ENCODE measurements at regions not wholly inside any gene's neighbourhood (a gene's known extent, or its start where the extent isn't known, plus 50 kb on each side); places are given as distances from the start of the nearest gene placed in this dataset.

- H4K20me1 ChIP-seq (ENCODE audit: insufficient read depth) = no peaks in the 10 kb centered on the region
- no peak for TF ChIP-seq NRF1 (IDR thresholded peaks at IDR 0.05; ENCODE audit: low read depth, low read length)
- TF ChIP-seq FOXJ3 (CRISPR knock-in tag; IDR thresholded peaks at IDR 0.05) = no peak
- no peak for TF ChIP-seq RFX5 (IDR thresholded peaks at IDR 0.05; ENCODE audit: low read length)
- CTCF ChIA-PET = no interaction called here
- no peaks in the 10 kb centered on the region for H3K4me1 ChIP-seq (ENCODE audit: control insufficient read depth in 1 of 2, insufficient read depth in 2 of 2, low read depth in 1 of 2, low read length in 1 of 2)
- H2AFZ ChIP-seq (ENCODE audit: low read depth) = no peak overlapping the region
- H3K4me3 ChIP-seq (ENCODE audit: low read depth in 2 of 2, low read length in 1 of 2) = no peak overlapping the region
- H3K9ac ChIP-seq = no peak overlapping the region
- H3K4me2 ChIP-seq = no peak overlapping the region
- POLR2A ChIA-PET = no interaction called here
- H3K27me3 ChIP-seq (ENCODE audit: insufficient read depth) = no peaks in the 10 kb centered on the region; the same call in 1 of the 2 replicates
- H3K36me3 ChIP-seq (replicated peaks in 1 of 2; ENCODE audit: control insufficient read depth in 1 of 2, insufficient read depth in 2 of 2, low read length in 1 of 2) = no peaks in the 10 kb centered on the region
- no peak for DNase-seq
- H3K9me2 ChIP-seq = no peaks in the 10 kb centered on the region
- no peaks in the 10 kb centered on the region for H3F3A ChIP-seq (replicated peaks; ENCODE audit: insufficient read depth)
- 5% methylated on average over 15 of the region's 15 CpGs for WGBS (ENCODE audit: low lambda C conversion rate)
- H3K27ac ChIP-seq (ENCODE audit: low read depth in 2 of 2, low read length in 1 of 2) = no peak overlapping the region
- no peaks in the 10 kb centered on the region for H3K9me3 ChIP-seq
- no peaks in the 10 kb centered on the region for H3K79me2 ChIP-seq (ENCODE audit: insufficient read depth)
Measured at GRCh38 chr13:111926501-111927180, 140.3 kb upstream of the SOX1 start.

- Histone ChIP-seq H3K9me2 (no peaks in the 10 kb centered on the region), H3K4me2 (no peak overlapping the region), H2AFZ (ENCODE audit: low read depth) (no peak overlapping the region), H4K20me1 (ENCODE audit: insufficient read depth) (no peaks in the 10 kb centered on the region), H3K4me1 (ENCODE audit: control insufficient read depth in 1 of 2, insufficient read depth in 2 of 2, low read depth in 1 of 2, low read length in 1 of 2) (no peaks in the 10 kb centered on the region), H3K36me3 (replicated peaks in 1 of 2; ENCODE audit: control insufficient read depth in 1 of 2, insufficient read depth in 2 of 2, low read length in 1 of 2) (no peaks in the 10 kb centered on the region), H3K9me3 (no peaks in the 10 kb centered on the region), H3K27me3 (ENCODE audit: insufficient read depth) (no peaks in the 10 kb centered on the region; the same call in 1 of the 2 replicates), H3F3A (replicated peaks; ENCODE audit: insufficient read depth) (no peaks in the 10 kb centered on the region), H3K4me3 (ENCODE audit: low read depth in 2 of 2, low read length in 1 of 2) (no peak overlapping the region), H3K9ac (no peak overlapping the region), H3K27ac (ENCODE audit: low read depth in 2 of 2, low read length in 1 of 2) (no peak overlapping the region), H3K79me2 (ENCODE audit: insufficient read depth) (no peaks in the 10 kb centered on the region)
- WGBS (ENCODE audit: low lambda C conversion rate) = 33% methylated on average over 9 of the region's 12 CpGs
- CTCF ChIA-PET = no interaction called here
- no peak for DNase-seq
- POLR2A ChIA-PET = no interaction called here
- TF ChIP-seq GABPA (IDR thresholded peaks at IDR 0.05; ENCODE audit: low read depth) (no peak), MEF2A (IDR thresholded peaks at IDR 0.05; ENCODE audit: borderline replicate concordance, low read depth) (no peak), TEAD4 (IDR thresholded peaks at IDR 0.05; ENCODE audit: borderline replicate concordance, insufficient read depth) (no peak), POLR2AphosphoS5 (IDR thresholded peaks at IDR 0.05; ENCODE audit: low read depth, low read length) (no peak), RCOR1 (IDR thresholded peaks at IDR 0.05; ENCODE audit: low read length) (no peak), CTCF (IDR thresholded peaks at IDR 0.05) (no peak), YY1 (IDR thresholded peaks at IDR 0.05; ENCODE audit: low read depth) (no peak), REST (IDR thresholded peaks at IDR 0.05; ENCODE audit: low read depth, low read length) (no peak), EZH2phosphoT487 (IDR thresholded peaks at IDR 0.05; ENCODE audit: borderline replicate concordance, low read depth) (no peak)
Measured at GRCh38 chr13:111927181-111927540, 139.8 kb upstream of the SOX1 start.

Measured in SK-N-SH (cell line).